NB4 (cell line): ENCODE measurements at regions not wholly inside any gene's neighbourhood (a gene's known extent, or its start where the extent isn't known, plus 50 kb on each side); places are given as distances from the start of the nearest gene placed in this dataset.

ENCODE experiments used
- CTCF ChIP-seq: IDR thresholded peaks from one replicate; pipeline ENCODE4 v1.5.1; 2012; ENCODE audit warnings: low read depth, low read length
- MAX ChIP-seq: IDR thresholded peaks from 2 replicates; pipeline ENCODE4 v1.6.1; 2011; ENCODE audit warnings: low read depth, low read length
- POLR2A ChIP-seq: IDR thresholded peaks from 2 replicates; pipeline ENCODE4 v1.6.1; 2011; ENCODE audit warnings: mild to moderate bottlenecking; ENCODE audit not compliant: insufficient read length; ENCODE audit errors: extremely low read depth

GRCh38 chr2:212791569-212791968 lies 253.0 kb upstream of the ERBB4 start:
- TF ChIP-seq CTCF (no peak), MAX (no peak), POLR2A (no peak)
